Gastrocnemius medialis (tissue), 4 donors: ENCODE measurements at regions not wholly inside any gene's neighbourhood (a gene's known extent, or its start where the extent isn't known, plus 50 kb on each side); places are given as distances from the start of the nearest gene placed in this dataset.

Experiments
- POLR2A ChIP-seq, 2 donors: fragments of 450-650 bp; IDR thresholded peaks; one replicate each; pipeline ENCODE4 v1.6.1; 2017; ENCODE audit warnings: antibody characterized with exemption in 2 of 2, mild to moderate bottlenecking in 2 of 2, moderate library complexity in 2 of 2
- TF ChIP-seq, protein P1 (sequence below), 5 experiments: fragments of 450-650 bp in 3 of 5; fragments of 200-600 bp in 2 of 5; sonication (generic) in 2 of 5; IDR thresholded peaks in 4 of 5; conservative IDR thresholded peaks in 1 of 5; 1 replicate in 4 of 5; 2 replicates in 1 of 5; pipeline ENCODE4 v1.5.1; 2016 to 2019; ENCODE audit warnings: antibody characterized with exemption in 5 of 5, mild to moderate bottlenecking in 3 of 5, moderate library complexity in 3 of 5

DNA sequence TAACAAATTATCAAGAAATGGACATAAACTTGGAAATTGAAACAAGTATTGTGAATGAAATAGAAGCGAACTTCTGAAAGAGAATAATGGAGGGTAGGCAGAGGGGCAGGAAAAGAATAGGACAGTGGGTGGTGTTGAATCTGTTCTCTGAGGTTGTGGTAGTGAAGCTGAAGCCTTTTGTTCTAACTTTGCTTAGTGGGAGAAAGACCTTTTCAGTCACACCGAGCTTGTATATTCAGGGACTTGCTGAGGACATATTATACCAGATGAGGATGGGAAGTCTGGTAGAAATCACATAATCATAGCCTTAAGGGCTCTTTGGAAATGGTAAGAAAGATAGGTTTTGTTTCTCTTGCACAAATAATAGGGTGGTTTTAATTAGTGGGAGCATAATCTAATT is 115.4 kb upstream of the NDST4 start:
- TF ChIP-seq, protein P1, sequence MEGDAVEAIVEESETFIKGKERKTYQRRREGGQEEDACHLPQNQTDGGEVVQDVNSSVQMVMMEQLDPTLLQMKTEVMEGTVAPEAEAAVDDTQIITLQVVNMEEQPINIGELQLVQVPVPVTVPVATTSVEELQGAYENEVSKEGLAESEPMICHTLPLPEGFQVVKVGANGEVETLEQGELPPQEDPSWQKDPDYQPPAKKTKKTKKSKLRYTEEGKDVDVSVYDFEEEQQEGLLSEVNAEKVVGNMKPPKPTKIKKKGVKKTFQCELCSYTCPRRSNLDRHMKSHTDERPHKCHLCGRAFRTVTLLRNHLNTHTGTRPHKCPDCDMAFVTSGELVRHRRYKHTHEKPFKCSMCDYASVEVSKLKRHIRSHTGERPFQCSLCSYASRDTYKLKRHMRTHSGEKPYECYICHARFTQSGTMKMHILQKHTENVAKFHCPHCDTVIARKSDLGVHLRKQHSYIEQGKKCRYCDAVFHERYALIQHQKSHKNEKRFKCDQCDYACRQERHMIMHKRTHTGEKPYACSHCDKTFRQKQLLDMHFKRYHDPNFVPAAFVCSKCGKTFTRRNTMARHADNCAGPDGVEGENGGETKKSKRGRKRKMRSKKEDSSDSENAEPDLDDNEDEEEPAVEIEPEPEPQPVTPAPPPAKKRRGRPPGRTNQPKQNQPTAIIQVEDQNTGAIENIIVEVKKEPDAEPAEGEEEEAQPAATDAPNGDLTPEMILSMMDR (IDR thresholded peaks at IDR 0.05 in 4 of 5, conservative IDR thresholded peaks at IDR 0.05 in 1 of 5) = no peak
- no peak for TF ChIP-seq POLR2A (IDR thresholded peaks at IDR 0.05)
